K562 (cell line): ENCODE measurements at regions not wholly inside any gene's neighbourhood (a gene's known extent, or its start where the extent isn't known, plus 50 kb on each side); places are given as distances from the start of the nearest gene placed in this dataset.

ENCODE experiments used
- ATAC-seq: fragments of 200-7000 bp; cut with Tn5 transposase; 3 replicates; pipeline ENCODE4 v1.9.1; 2020; ENCODE audit warnings: moderate library complexity
- BruUV-seq: library from RNA; stranded (reverse); fragments of 400-500 nt; replicated peaks from 2 replicates; lab custom pipeline; 2021; lab: Mats Ljungman, UMichigan
- CTCF ChIA-PET: fragments of 300-600 bp; formaldehyde crosslinking; extraction: SDS; loops from one replicate; lab custom pipeline; 2021; ENCODE audit warnings: low intra/inter-chr PET ratio; lab: Yijun Ruan, JAX
- POLR2A ChIA-PET: fragments of 300-600, 350-650 bp; sonication (Branson Sonifier 250); formaldehyde crosslinking; extraction: SDS; loops from one replicate; lab custom pipeline; 2021; ENCODE audit warnings: antibody characterized with exemption, inconsistent platforms; lab: Yijun Ruan, JAX
- DNase-seq, 4 experiments: peaks; one replicate each; pipeline versions ENCODE4 v3.0.0 to v3.0.0-alpha.2; 2011 to 2018; ENCODE audit warnings: low spot score in 3 of 4, mixed read lengths in 3 of 4; ENCODE audit errors: extremely low read depth in 1 of 4
- FAIRE-seq: peaks from 2 replicates; lab custom pipeline; 2011; peaks lifted over from hg19 to GRCh38; lab: Jason Lieb, UNC
- H2AFZ ChIP-seq: 2 replicates; pipeline ENCODE4 v1.6.0; 2011; ENCODE audit warnings: low read depth, low read length, control low read depth, inconsistent platforms
- H3K27ac ChIP-seq: fragments of 200-600 bp; 3 replicates; pipeline ENCODE4 v1.8.0; 2011; ENCODE audit warnings: low read depth, mild to moderate bottlenecking, control low read depth, inconsistent platforms, low read length, moderate library complexity, mixed read lengths; ENCODE audit errors: extremely low read depth
- H3K27me3 ChIP-seq, 2 experiments: fragments of 300-600 bp in 1 of 2; 2 replicates in 1 of 2; 3 replicates in 1 of 2; pipeline versions ENCODE4 v1.6.0 to v1.8.0; 2011; ENCODE audit warnings: inconsistent platforms in 2 of 2, low read length in 2 of 2, mild to moderate bottlenecking in 1 of 2, mixed read lengths in 1 of 2, moderate library complexity in 1 of 2; ENCODE audit not compliant: control insufficient read depth in 2 of 2, insufficient read depth in 2 of 2
- H3K36me3 ChIP-seq: fragments of 300-600 bp; 3 replicates; pipeline ENCODE4 v1.8.0; 2011; ENCODE audit warnings: mild to moderate bottlenecking, low read length, inconsistent platforms; ENCODE audit not compliant: control insufficient read depth, insufficient read depth
- H3K4me1 ChIP-seq, 2 experiments: fragments of 200-600 bp in 1 of 2; replicated peaks in 1 of 2; 2 replicates in 1 of 2; 3 replicates in 1 of 2; pipeline versions ENCODE4 v1.5.1 to v1.8.0; 2011; ENCODE audit warnings: inconsistent platforms in 2 of 2, low read length in 2 of 2, mild to moderate bottlenecking in 1 of 2, mixed read lengths in 1 of 2, moderate library complexity in 1 of 2; ENCODE audit not compliant: control insufficient read depth in 2 of 2, insufficient read depth in 2 of 2
- H3K4me2 ChIP-seq: 2 replicates; pipeline ENCODE4 v1.6.1; 2011; ENCODE audit warnings: low read length, control low read depth, inconsistent platforms, mixed read lengths; ENCODE audit not compliant: insufficient read depth
- H3K4me3 ChIP-seq: fragments of 200-600 bp; sonication (generic), shearing (Covaris generic); 2 replicates; pipeline ENCODE4 v1.5.1; 2016; ENCODE audit warnings: control low read depth, inconsistent platforms
- H3K79me2 ChIP-seq: fragments of 200-600 bp; 3 replicates; pipeline ENCODE4 v1.8.0; 2011; ENCODE audit warnings: low read length, inconsistent platforms; ENCODE audit not compliant: control insufficient read depth, insufficient read depth
- H3K9ac ChIP-seq, 2 experiments: 2 replicates each; pipeline versions ENCODE4 v1.6.0 to v1.6.1; 2011; ENCODE audit warnings: low read depth in 2 of 2, low read length in 2 of 2, control low read depth in 1 of 2, inconsistent platforms in 1 of 2, mild to moderate bottlenecking in 1 of 2, mixed read lengths in 1 of 2; ENCODE audit not compliant: insufficient read depth in 1 of 2
- H3K9me1 ChIP-seq: one replicate; pipeline ENCODE4 v1.6.0; 2011; ENCODE audit warnings: inconsistent platforms, mild to moderate bottlenecking, low read length, moderate library complexity; ENCODE audit not compliant: control insufficient read depth, insufficient read depth
- H3K9me3 ChIP-seq: replicated peaks from 2 replicates; pipeline ENCODE4 v1.5.1; 2011; ENCODE audit warnings: low read depth, low read length, inconsistent platforms; ENCODE audit not compliant: control insufficient read depth, insufficient read depth
- H4K20me1 ChIP-seq: replicated peaks from 2 replicates; pipeline ENCODE4 v1.6.1; 2011; ENCODE audit warnings: low read length, inconsistent platforms, mixed read lengths; ENCODE audit not compliant: control insufficient read depth, insufficient read depth
- DNMT1 ChIP-seq: fragments of 450-650 bp; IDR thresholded peaks from 2 replicates; pipeline ENCODE4 v1.6.1; 2016; ENCODE audit warnings: antibody characterized with exemption, mild to moderate bottlenecking
- FOXP4 ChIP-seq: sonication (generic); formaldehyde crosslinking; IDR thresholded peaks from 2 replicates; pipeline ENCODE4 v1.8.0; 2022; ENCODE audit warnings: mild to moderate bottlenecking, missing genetic modification reagents, borderline replicate concordance
- KDM5B ChIP-seq: fragments of 200-600 bp; sonication (generic); IDR thresholded peaks from 2 replicates; pipeline ENCODE4 v1.6.1; 2012; ENCODE audit warnings: low read depth, mild to moderate bottlenecking, moderate library complexity, low read length, control low read depth, inconsistent platforms; ENCODE audit not compliant: insufficient replicate concordance
- MAFK ChIP-seq: IDR thresholded peaks from 2 replicates; pipeline ENCODE4 v1.6.1; 2011; ENCODE audit warnings: low read length, improper control_type of control experiment
- MNT ChIP-seq, 2 experiments: fragments of 450-650 bp; conservative IDR thresholded peaks; 2 replicates each; pipeline ENCODE4 v1.6.1; 2017; ENCODE audit warnings: mild to moderate bottlenecking in 2 of 2, moderate library complexity in 2 of 2
- RBM34 ChIP-seq: fragments of 200-400 bp; formaldehyde crosslinking; IDR thresholded peaks from 2 replicates; pipeline ENCODE4 v1.6.1; 2018; ENCODE audit warnings: low read length, borderline replicate concordance; ENCODE audit not compliant: insufficient read depth
- XRCC3 ChIP-seq: fragments of 450-650 bp; IDR thresholded peaks from 2 replicates; pipeline ENCODE4 v1.6.1; 2017; ENCODE audit warnings: mild to moderate bottlenecking, moderate library complexity
- ZBTB40 ChIP-seq, 2 experiments: fragments of 450-650 bp in 1 of 2; sonication (generic) in 1 of 2; formaldehyde crosslinking in 1 of 2; IDR thresholded peaks; 2 replicates each; pipeline versions ENCODE4 v1.7.1 to v1.9.0; 2016 to 2022; ENCODE audit warnings: inconsistent platforms in 1 of 2, mild to moderate bottlenecking in 1 of 2, missing genetic modification reagents in 1 of 2
- ZNF12 ChIP-seq: sonication (generic); formaldehyde crosslinking; IDR thresholded peaks from 2 replicates; pipeline ENCODE4 v1.4.0; 2020; ENCODE audit warnings: mild to moderate bottlenecking, missing genetic modification reagents
- ZNF175 ChIP-seq: fragments of 200-800 bp; sonication (Bioruptor generic); IDR thresholded peaks from 2 replicates; pipeline ENCODE4 v1.6.1; 2016; ENCODE audit warnings: low read depth, mild to moderate bottlenecking, missing genetic modification characterization, missing compliant biosample characterization
- WGBS: fragments of 100-300 bp; shearing (Covaris generic); methylation state at CpG from one replicate; pipeline ENCODE4 v1.1.6; 2016; ENCODE audit warnings: low coverage, mixed read lengths; ENCODE audit not compliant: insufficient coverage; ENCODE audit errors: missing lambda C conversion rate; 5-methylcytosine and 5-hydroxymethylcytosine counted together
- in situ Hi-C: fragments of 300-500 bp; cut with MboI; formaldehyde crosslinking; loops from 4 replicates; pipeline ENCODE4 v1.15.0; 2018; ENCODE audit warnings: inconsistent platforms, mixed read lengths
- intact Hi-C: fragments of 100-400 bp; cut with micrococcal nuclease; formaldehyde crosslinking; loops from 2 replicates; pipeline ENCODE4 v1.14.2; 2022

GRCh38 chr2:175523001-175523400, 341.5 kb upstream of the ATP5MC3 start:
- no peak for DNase-seq
- H3K27ac ChIP-seq: no peak overlapping the region
- intact Hi-C loops (no loop called here), in situ Hi-C loops (no loop called here)
- H4K20me1 ChIP-seq: no peaks in the 10 kb centered on the region
- no peaks in the 10 kb centered on the region for H3K9me1 ChIP-seq
- no peaks in the 10 kb centered on the region for H3K4me1 ChIP-seq
- H3K9me3 ChIP-seq: no peaks in the 10 kb centered on the region
- H2AFZ ChIP-seq: no peak overlapping the region
- no peak overlapping the region for H3K4me3 ChIP-seq
- no peaks in the 10 kb centered on the region for H3K27me3 ChIP-seq
- no peak overlapping the region for H3K4me2 ChIP-seq
- no peak for ATAC-seq
- 0% methylated on average over 2 of the region's 2 CpGs for WGBS
- H3K79me2 ChIP-seq: no peaks in the 10 kb centered on the region
- no peak for FAIRE-seq
- H3K9ac ChIP-seq: no peak overlapping the region
- BruUV-seq: no TSS peak
- H3K36me3 ChIP-seq: no peaks in the 10 kb centered on the region
- CTCF ChIA-PET: no interaction called here
- POLR2A ChIA-PET: interaction anchor here (0.7 kb wide), 1 partner anchor 62 kb away, joined by 3 read pairs; no protein-coding TSS in a partner anchor
- TF ChIP-seq ZNF12 (CRISPR knock-in tag) (no peak), ZNF175 (CRISPR knock-in tag) (no peak), KDM5B (no peak), FOXP4 (CRISPR knock-in tag) (no peak), DNMT1 (no peak), ZBTB40 (IDR thresholded peaks at IDR 0.05) (no peak), ZBTB40 (CRISPR knock-in tag; IDR thresholded peaks at IDR 0.05) (no peak), RBM34 (no peak), XRCC3 (no peak), MNT (conservative IDR thresholded peaks at IDR 0.05) (no peak), MAFK (no peak)
